ENCODE measurements at regions not wholly inside any gene's neighbourhood (a gene's known extent, or its start where the extent isn't known, plus 50 kb on each side); places are given as distances from the start of the nearest gene placed in this dataset.
"Not testable (repeated sequence)": the region's sequence is repeated elsewhere in the genome, so short reads cannot be mapped to it uniquely, and the experiment has no call there.

- TF ChIP-seq ZNF565 (CRISPR knock-in tag; conservative IDR thresholded peaks at IDR 0.05; ENCODE audit: low read depth) (no peak), ESRRG (CRISPR knock-in tag; IDR thresholded peaks at IDR 0.05) (no peak), ZFP30 (CRISPR knock-in tag; IDR thresholded peaks at IDR 0.05) (no peak), BACH2 (CRISPR knock-in tag; IDR thresholded peaks at IDR 0.05; ENCODE audit: borderline replicate concordance) (no peak), PATZ1 (CRISPR knock-in tag; IDR thresholded peaks at IDR 0.05; ENCODE audit: borderline replicate concordance) (no peak), SNAI2 (CRISPR knock-in tag; IDR thresholded peaks at IDR 0.05) (no peak), TSHZ2 (CRISPR knock-in tag; IDR thresholded peaks at IDR 0.05) (no peak), ZNF8 (CRISPR knock-in tag; IDR thresholded peaks at IDR 0.05) (no peak), CSRNP3 (CRISPR knock-in tag; IDR thresholded peaks at IDR 0.05) (no peak), CSDC2 (CRISPR knock-in tag; IDR thresholded peaks at IDR 0.05) (no peak), ARNTL (CRISPR knock-in tag; IDR thresholded peaks at IDR 0.05; ENCODE audit: borderline replicate concordance, low read depth) (no peak), ISL1 (CRISPR knock-in tag; IDR thresholded peaks at IDR 0.05) (no peak), ZNF70 (CRISPR knock-in tag; IDR thresholded peaks at IDR 0.05) (no peak), GLIS3 (CRISPR knock-in tag; IDR thresholded peaks at IDR 0.05) (no peak), ZFP3 (CRISPR knock-in tag; IDR thresholded peaks at IDR 0.05) (no peak), TCF4 (CRISPR knock-in tag; IDR thresholded peaks at IDR 0.05; ENCODE audit: borderline replicate concordance) (no peak), POU6F1 (CRISPR knock-in tag; IDR thresholded peaks at IDR 0.05; ENCODE audit: borderline replicate concordance, low read depth) (no peak), CREB5 (CRISPR knock-in tag; IDR thresholded peaks at IDR 0.05; ENCODE audit: low read depth) (no peak)
- ATAC-seq, result no peak
Measured at GRCh38 chr5:152601806-152602732, 197.0 kb upstream of the NMUR2 start.

GRCh38 chr5:152606050-152606449 lies 201.0 kb upstream of the NMUR2 start:
- not testable (repeated sequence) for ATAC-seq

- ATAC-seq, result no peak
- no peak for TF ChIP-seq ZNF70 (CRISPR knock-in tag; IDR thresholded peaks at IDR 0.05)
Measured at GRCh38 chr5:152606776-152607364, 201.8 kb upstream of the NMUR2 start.
